Sigmoid colon (tissue), 4 donors: ENCODE measurements at regions not wholly inside any gene's neighbourhood (a gene's known extent, or its start where the extent isn't known, plus 50 kb on each side); places are given as distances from the start of the nearest gene placed in this dataset.
"Not testable (repeated sequence)": the region's sequence is repeated elsewhere in the genome, so short reads cannot be mapped to it uniquely, and the experiment has no call there.

Experiments
- EP300 ChIP-seq, 4 donors: sonication (generic); formaldehyde crosslinking; IDR thresholded peaks; one replicate each; pipeline ENCODE4 v1.6.1; 2017; ENCODE audit warnings: antibody characterized with exemption in 4 of 4
- POLR2A ChIP-seq, 2 donors: fragments of 450-650 bp; IDR thresholded peaks; one replicate each; pipeline ENCODE4 v1.6.1; 2016; ENCODE audit warnings: antibody characterized with exemption in 2 of 2, mild to moderate bottlenecking in 2 of 2, moderate library complexity in 2 of 2
- POLR2AphosphoS5 ChIP-seq, 4 donors: sonication (generic); formaldehyde crosslinking; IDR thresholded peaks; one replicate each; pipeline ENCODE4 v1.6.1; 2017; ENCODE audit warnings: antibody characterized with exemption in 4 of 4
- TF ChIP-seq, protein P1 (sequence below), 4 experiments: fragments of 450-650 bp in 3 of 4; fragments of 200-600 bp in 1 of 4; IDR thresholded peaks; one replicate each; pipeline ENCODE4 v1.5.1; 2016 to 2019; ENCODE audit warnings: antibody characterized with exemption in 4 of 4, mild to moderate bottlenecking in 3 of 4, moderate library complexity in 2 of 4

DNA sequence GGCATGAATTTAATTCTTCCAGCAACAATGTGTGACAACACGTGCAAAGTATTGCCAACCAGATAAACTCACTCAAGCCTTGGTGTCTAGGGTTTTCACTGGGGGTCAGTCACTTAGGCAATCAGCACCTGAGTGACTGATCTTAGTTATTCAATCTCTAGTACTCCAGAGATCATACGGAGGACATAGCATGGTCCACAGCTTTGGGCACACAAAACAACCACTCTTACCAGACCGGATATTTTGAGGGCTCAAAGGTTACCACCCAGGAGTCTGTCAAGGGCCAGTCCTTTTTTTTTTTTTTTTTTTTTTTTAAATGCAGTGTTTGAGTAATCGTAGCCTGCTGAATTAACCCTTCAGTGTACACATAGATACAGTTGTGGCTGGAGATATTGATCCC, 699.2 kb downstream of the PRIM2 start:
- TF ChIP-seq, protein P1, sequence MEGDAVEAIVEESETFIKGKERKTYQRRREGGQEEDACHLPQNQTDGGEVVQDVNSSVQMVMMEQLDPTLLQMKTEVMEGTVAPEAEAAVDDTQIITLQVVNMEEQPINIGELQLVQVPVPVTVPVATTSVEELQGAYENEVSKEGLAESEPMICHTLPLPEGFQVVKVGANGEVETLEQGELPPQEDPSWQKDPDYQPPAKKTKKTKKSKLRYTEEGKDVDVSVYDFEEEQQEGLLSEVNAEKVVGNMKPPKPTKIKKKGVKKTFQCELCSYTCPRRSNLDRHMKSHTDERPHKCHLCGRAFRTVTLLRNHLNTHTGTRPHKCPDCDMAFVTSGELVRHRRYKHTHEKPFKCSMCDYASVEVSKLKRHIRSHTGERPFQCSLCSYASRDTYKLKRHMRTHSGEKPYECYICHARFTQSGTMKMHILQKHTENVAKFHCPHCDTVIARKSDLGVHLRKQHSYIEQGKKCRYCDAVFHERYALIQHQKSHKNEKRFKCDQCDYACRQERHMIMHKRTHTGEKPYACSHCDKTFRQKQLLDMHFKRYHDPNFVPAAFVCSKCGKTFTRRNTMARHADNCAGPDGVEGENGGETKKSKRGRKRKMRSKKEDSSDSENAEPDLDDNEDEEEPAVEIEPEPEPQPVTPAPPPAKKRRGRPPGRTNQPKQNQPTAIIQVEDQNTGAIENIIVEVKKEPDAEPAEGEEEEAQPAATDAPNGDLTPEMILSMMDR (IDR thresholded peaks at IDR 0.05): not testable (repeated sequence)
- not testable (repeated sequence) for TF ChIP-seq EP300, POLR2AphosphoS5, POLR2A (IDR thresholded peaks at IDR 0.05)
